PFSK-1 (cell line): ENCODE measurements at regions not wholly inside any gene's neighbourhood (a gene's known extent, or its start where the extent isn't known, plus 50 kb on each side); places are given as distances from the start of the nearest gene placed in this dataset.

Source experiments
- FOXP2 ChIP-seq: optimal IDR thresholded peaks from 2 replicates; pipeline ENCODE3; 2011; ENCODE audit warnings: borderline replicate concordance, control low read depth, inconsistent platforms; ENCODE audit not compliant: insufficient read depth; ENCODE audit errors: extremely low read length, extremely low read depth
- POLR2AphosphoS5 ChIP-seq: IDR thresholded peaks from 2 replicates; pipeline ENCODE4 v1.6.1; 2012; ENCODE audit warnings: low read depth, mild to moderate bottlenecking, control low read depth, low read length, moderate library complexity
- REST ChIP-seq, 2 experiments: IDR thresholded peaks; 2 replicates each; pipeline versions ENCODE4 v1.6.1 to v1.8.0; 2011 to 2012; ENCODE audit warnings: low read depth in 2 of 2, low read length in 2 of 2, control low read depth in 1 of 2, inconsistent platforms in 1 of 2, mild to moderate bottlenecking in 1 of 2, moderate library complexity in 1 of 2; ENCODE audit not compliant: insufficient read depth in 1 of 2
- SIN3A ChIP-seq: IDR thresholded peaks from 2 replicates; pipeline ENCODE4 v1.6.1; 2012; ENCODE audit warnings: mild to moderate bottlenecking, low read length, moderate library complexity, borderline replicate concordance; ENCODE audit not compliant: insufficient read depth
- TAF1 ChIP-seq: IDR thresholded peaks from 2 replicates; pipeline ENCODE4 v1.6.1; 2012; ENCODE audit warnings: low read length, control low read depth, borderline replicate concordance; ENCODE audit not compliant: insufficient read depth

GRCh38 chr12:68509242-68509641 is 101.5 kb upstream of the RAP1B start:
- TF ChIP-seq TAF1 (no peak), POLR2AphosphoS5 (no peak), FOXP2 (no peak), REST (IDR thresholded peaks at IDR 0.05; ENCODE audit: insufficient read depth in 1 of 2, low read depth in 2 of 2, low read length in 2 of 2) (no peak), SIN3A (no peak)

- TF ChIP-seq FOXP2 (no peak), SIN3A (no peak), REST (IDR thresholded peaks at IDR 0.05; ENCODE audit: insufficient read depth in 1 of 2, low read depth in 2 of 2, low read length in 2 of 2) (no peak), TAF1 (no peak), POLR2AphosphoS5 (no peak)
These were observed 100.3 kb upstream of the RAP1B start for GRCh38 chr12:68510397-68510796.

- TF ChIP-seq SIN3A, result no peak
- TF ChIP-seq REST (IDR thresholded peaks at IDR 0.05; ENCODE audit: insufficient read depth in 1 of 2, low read depth in 2 of 2, low read length in 2 of 2), result no peak
- no peak for TF ChIP-seq TAF1
- TF ChIP-seq FOXP2, result no peak
- no peak for TF ChIP-seq POLR2AphosphoS5
These were observed 95.8 kb upstream of the RAP1B start for GRCh38 chr12:68514807-68515411.

GRCh38 chr12:68515793-68516192 is 94.9 kb upstream of the RAP1B start:
- TF ChIP-seq REST (IDR thresholded peaks at IDR 0.05; ENCODE audit: insufficient read depth in 1 of 2, low read depth in 2 of 2, low read length in 2 of 2) (no peak), FOXP2 (no peak), SIN3A (no peak), POLR2AphosphoS5 (no peak), TAF1 (no peak)

GRCh38 chr12:68521321-68521839 is 89.3 kb upstream of the RAP1B start:
- TF ChIP-seq TAF1 (peak; percentile 41; the same call in 1 of the 2 replicates), POLR2AphosphoS5 (no peak), FOXP2 (no peak), SIN3A (peak; percentile 78; the same call in 1 of the 2 replicates), REST (IDR thresholded peaks at IDR 0.05; ENCODE audit: insufficient read depth in 1 of 2, low read depth in 2 of 2, low read length in 2 of 2) (no peak)
